ENCODE measurements at regions not wholly inside any gene's neighbourhood (a gene's known extent, or its start where the extent isn't known, plus 50 kb on each side); places are given as distances from the start of the nearest gene placed in this dataset.

DNA sequence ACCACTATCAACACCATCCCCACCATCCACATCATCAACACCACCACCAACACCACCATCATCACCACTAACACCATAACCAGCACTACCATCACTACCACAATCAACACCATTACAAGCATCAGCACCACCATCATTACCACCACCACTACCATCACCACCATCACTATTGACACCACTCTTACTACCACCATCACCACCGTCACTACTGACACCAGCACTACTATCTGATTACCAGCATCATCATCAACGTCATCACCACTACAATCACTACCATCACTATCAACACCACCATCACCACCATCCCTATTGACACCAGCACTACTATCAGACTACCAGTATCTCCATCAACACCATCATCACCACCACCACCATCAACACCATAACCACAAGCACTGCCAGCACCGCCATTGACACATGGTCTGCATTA is 106.1 kb upstream of the RUNX3 start:
- no peak overlapping the region for H2BK15ac ChIP-seq (ENCODE audit: low read depth, low read length)
- H2AFZ ChIP-seq (ENCODE audit: low read length) = no peak overlapping the region
- TF ChIP-seq, protein P1, sequence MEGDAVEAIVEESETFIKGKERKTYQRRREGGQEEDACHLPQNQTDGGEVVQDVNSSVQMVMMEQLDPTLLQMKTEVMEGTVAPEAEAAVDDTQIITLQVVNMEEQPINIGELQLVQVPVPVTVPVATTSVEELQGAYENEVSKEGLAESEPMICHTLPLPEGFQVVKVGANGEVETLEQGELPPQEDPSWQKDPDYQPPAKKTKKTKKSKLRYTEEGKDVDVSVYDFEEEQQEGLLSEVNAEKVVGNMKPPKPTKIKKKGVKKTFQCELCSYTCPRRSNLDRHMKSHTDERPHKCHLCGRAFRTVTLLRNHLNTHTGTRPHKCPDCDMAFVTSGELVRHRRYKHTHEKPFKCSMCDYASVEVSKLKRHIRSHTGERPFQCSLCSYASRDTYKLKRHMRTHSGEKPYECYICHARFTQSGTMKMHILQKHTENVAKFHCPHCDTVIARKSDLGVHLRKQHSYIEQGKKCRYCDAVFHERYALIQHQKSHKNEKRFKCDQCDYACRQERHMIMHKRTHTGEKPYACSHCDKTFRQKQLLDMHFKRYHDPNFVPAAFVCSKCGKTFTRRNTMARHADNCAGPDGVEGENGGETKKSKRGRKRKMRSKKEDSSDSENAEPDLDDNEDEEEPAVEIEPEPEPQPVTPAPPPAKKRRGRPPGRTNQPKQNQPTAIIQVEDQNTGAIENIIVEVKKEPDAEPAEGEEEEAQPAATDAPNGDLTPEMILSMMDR (conservative IDR thresholded peaks at IDR 0.05) = no peak
- H3T11ph ChIP-seq (ENCODE audit: low read length) = no peak overlapping the region
- no peak overlapping the region for H3K4ac ChIP-seq (ENCODE audit: low read depth, low read length)
- H2BK12ac ChIP-seq (ENCODE audit: insufficient read length, low read depth, low read length) = no peak overlapping the region
- no CpG with 5 or more reads among the region's 3 CpGs for WGBS (ENCODE audit: extremely low coverage, insufficient read length, low lambda C conversion rate)
- no peaks in the 10 kb centered on the region for H3K23me2 ChIP-seq (ENCODE audit: insufficient read length, low read depth, low read length, poor library complexity, severe bottlenecking)
- H4K5ac ChIP-seq (ENCODE audit: insufficient read length, low read depth, low read length) = no peak overlapping the region
- DNase-seq = no peak
- Mint-ChIP-seq H3K4me1 (no peaks in the 10 kb centered on the region; a peak in 2 of 4 replicates), H3K9me3 (no peaks in the 10 kb centered on the region), H3K36me3 (ENCODE audit: insufficient read depth in 1 of 3, low read depth in 3 of 3) (no peaks in the 10 kb centered on the region), H3K4me3 (no peak overlapping the region), H3K27me3 (ENCODE audit: low read depth) (no peaks in the 10 kb centered on the region; the same call in 1 of the 2 replicates), H3K27ac (no peak overlapping the region)
- H2BK120ac ChIP-seq (ENCODE audit: low read depth, low read length, poor library complexity, severe bottlenecking) = no peak overlapping the region
- no peak overlapping the region for H2BK5ac ChIP-seq (ENCODE audit: insufficient read length, low read length)
- H3K23ac ChIP-seq (ENCODE audit: insufficient read length, low read depth, low read length) = no peak overlapping the region
- H3K14ac ChIP-seq (ENCODE audit: insufficient read depth, low read length) = no peak overlapping the region
- no peak overlapping the region for H4K91ac ChIP-seq (ENCODE audit: insufficient read length, low read depth, low read length)
- H3K79me1 ChIP-seq (ENCODE audit: insufficient read depth, low read depth, low read length, poor library complexity, severe bottlenecking) = no peaks in the 10 kb centered on the region
- H3K27me3 ChIP-seq (ENCODE audit: insufficient read depth, low read length) = no peaks in the 10 kb centered on the region
- no peak overlapping the region for H3K9ac ChIP-seq (ENCODE audit: extremely low read depth, insufficient read length, low read length)
- no peak overlapping the region for H2AK5ac ChIP-seq (ENCODE audit: insufficient read length, low read length)
- no peak overlapping the region for H3K18ac ChIP-seq (ENCODE audit: insufficient read length, low read depth, low read length)
- peak overlapping the region; percentile 22 for H3K56ac ChIP-seq (ENCODE audit: insufficient read length, low read depth, low read length)
- H3K9me3 ChIP-seq (ENCODE audit: control insufficient read depth, low read depth, low read length) = no peaks in the 10 kb centered on the region
- H4K20me1 ChIP-seq (ENCODE audit: control insufficient read depth, insufficient read depth, insufficient read length) = no peaks in the 10 kb centered on the region
- no peak overlapping the region for H3K4me2 ChIP-seq (ENCODE audit: insufficient read depth, insufficient read length, low read length)
- no peak overlapping the region for H4K8ac ChIP-seq (replicated peaks; ENCODE audit: insufficient read length, low read depth, low read length)
- H3K79me2 ChIP-seq (ENCODE audit: insufficient read depth, low read length) = no peaks in the 10 kb centered on the region
- no peaks in the 10 kb centered on the region for H3K4me1 ChIP-seq (ENCODE audit: insufficient read depth, low read length)
- no peak overlapping the region for H3K27ac ChIP-seq (ENCODE audit: insufficient read length, low read depth, low read length)
- no peak overlapping the region for H2BK20ac ChIP-seq (ENCODE audit: low read depth, low read length, poor library complexity, severe bottlenecking)

Data from H9 (cell line).